ENCODE measurements at regions not wholly inside any gene's neighbourhood (a gene's known extent, or its start where the extent isn't known, plus 50 kb on each side); places are given as distances from the start of the nearest gene placed in this dataset.

- TF ChIP-seq CTCF (conservative IDR thresholded peaks at IDR 0.05 in 1 of 2, IDR thresholded peaks at IDR 0.05 in 1 of 2; ENCODE audit: low read depth in 1 of 2, low read length in 2 of 2) (no peak), EZH2 (IDR thresholded peaks at IDR 0.05; ENCODE audit: low read length, missing control alignments) (no peak)
Measured at GRCh38 chr4:126736133-126736518, 896.6 kb upstream of the INTU start.

Data from fibroblast of lung (primary cell).